PC-3 (cell line): ENCODE measurements at regions not wholly inside any gene's neighbourhood (a gene's known extent, or its start where the extent isn't known, plus 50 kb on each side); places are given as distances from the start of the nearest gene placed in this dataset.
A peak's percentile ranks its signal among the peaks of the same experiment; 100 is the strongest.

ENCODE experiments used
- ATAC-seq: fragments of 200-7000 bp; cut with Tn5 transposase; 2 replicates; pipeline ENCODE4 v1.9.1; 2020; ENCODE audit warnings: mild to moderate bottlenecking, moderate library complexity
- BruUV-seq: library from RNA; stranded (reverse); fragments of 400-500 nt; replicated peaks from 2 replicates; lab custom pipeline; 2021; lab: Mats Ljungman, UMichigan
- CTCF ChIA-PET: fragments of 300-600 bp; sonication (Branson Sonifier 250); formaldehyde crosslinking; loops from one replicate; lab custom pipeline; 2022; ENCODE audit warnings: antibody characterized with exemption; lab: Charles Lee
- POLR2A ChIA-PET: fragments of 300-600 bp; sonication (Branson Sonifier 250); formaldehyde crosslinking; loops from one replicate; lab custom pipeline; 2022; ENCODE audit warnings: antibody characterized with exemption; ENCODE audit not compliant: unreplicated experiment; lab: Charles Lee
- DNase-seq: peaks from one replicate; pipeline ENCODE4 v3.0.0-alpha.2; 2015
- H2AFZ ChIP-seq: fragments of 300-600 bp; sonication (generic); 2 replicates; pipeline ENCODE4 v1.6.0; 2016; ENCODE audit warnings: antibody characterized with exemption, low read length
- H3F3A ChIP-seq: fragments of 300-600 bp; sonication (generic); one replicate; pipeline ENCODE4 v1.6.0; 2017; ENCODE audit warnings: antibody characterized with exemption, low read length, control low read depth, mild to moderate bottlenecking; ENCODE audit not compliant: unreplicated experiment
- H3K27ac ChIP-seq: fragments of 300-600 bp; sonication (generic); 2 replicates; pipeline ENCODE4 v1.5.1; 2016; ENCODE audit warnings: mild to moderate bottlenecking, low read length
- H3K27me3 ChIP-seq: fragments of 300-600 bp; sonication (generic); 2 replicates; pipeline ENCODE4 v1.6.1; 2016; ENCODE audit warnings: low read length, mixed read lengths
- H3K36me3 ChIP-seq: fragments of 300-600 bp; sonication (generic); 2 replicates; pipeline ENCODE4 v1.6.1; 2016; ENCODE audit warnings: low read depth, mixed run types, low read length, mixed read lengths
- H3K4me1 ChIP-seq: fragments of 300-600 bp; sonication (generic); 2 replicates; pipeline ENCODE4 v1.5.1; 2016; ENCODE audit warnings: low read length; ENCODE audit not compliant: insufficient read depth
- H3K4me2 ChIP-seq: fragments of 300-600 bp; sonication (generic); 2 replicates; pipeline ENCODE4 v1.6.0; 2016; ENCODE audit warnings: low read length
- H3K4me3 ChIP-seq: fragments of 300-600 bp; sonication (generic); 2 replicates; pipeline ENCODE4 v1.5.1; 2016; ENCODE audit warnings: mild to moderate bottlenecking, low read length, mixed read lengths
- H3K79me2 ChIP-seq: fragments of 300-600 bp; sonication (generic); 2 replicates; pipeline ENCODE4 v1.6.1; 2017; ENCODE audit warnings: low read length, mixed read lengths
- H3K9ac ChIP-seq: fragments of 300-600 bp; sonication (generic); 2 replicates; pipeline ENCODE4 v1.6.0; 2016; ENCODE audit warnings: mild to moderate bottlenecking, low read length
- H3K9me2 ChIP-seq: fragments of 300-600 bp; sonication (generic); replicated peaks from 2 replicates; pipeline ENCODE4 v1.6.1; 2016; ENCODE audit warnings: mixed run types, low read length, mixed read lengths
- H3K9me3 ChIP-seq: fragments of 300-600 bp; sonication (generic); 2 replicates; pipeline ENCODE4 v1.6.1; 2016; ENCODE audit warnings: low read length, mixed read lengths
- H4K20me1 ChIP-seq: fragments of 300-600 bp; sonication (generic); 2 replicates; pipeline ENCODE4 v1.6.1; 2016; ENCODE audit warnings: low read length, mixed read lengths
- EZH2 ChIP-seq: fragments of 300-600 bp; sonication (generic); IDR thresholded peaks from one replicate; pipeline ENCODE4 v1.6.1; 2017; ENCODE audit warnings: antibody characterized with exemption, mild to moderate bottlenecking, low read length; ENCODE audit not compliant: unreplicated experiment
- EZH2phosphoT487 ChIP-seq: fragments of 300-600 bp; sonication (generic); IDR thresholded peaks from 2 replicates; pipeline ENCODE4 v1.6.1; 2018; ENCODE audit warnings: mild to moderate bottlenecking, antibody characterized with exemption, low read length, borderline replicate concordance
- intact Hi-C: fragments of 100-400 bp; cut with micrococcal nuclease; formaldehyde crosslinking; loops from 2 replicates; pipeline ENCODE4 v1.9.0; 2023
- TF ChIP-seq, protein P1 (sequence below): fragments of 300-600 bp; sonication (generic); conservative IDR thresholded peaks from 2 replicates; pipeline ENCODE4 v1.5.1; 2017; ENCODE audit warnings: antibody characterized with exemption, low read depth, mild to moderate bottlenecking, low read length

- H3F3A ChIP-seq, result no peaks in the 10 kb centered on the region
- H3K9me3 ChIP-seq, result no peaks in the 10 kb centered on the region
- no peak overlapping the region for H3K4me3 ChIP-seq
- no peak overlapping the region for H2AFZ ChIP-seq
- H3K27me3 ChIP-seq, result no peaks in the 10 kb centered on the region
- no peaks in the 10 kb centered on the region for H3K79me2 ChIP-seq
- H3K27ac ChIP-seq, result no peak overlapping the region
- ChIA-PET CTCF (no interaction called here), POLR2A (no interaction called here)
- ATAC-seq (no peak), DNase-seq (no peak)
- TF ChIP-seq EZH2, result no peak
- TF ChIP-seq EZH2phosphoT487, result no peak
- TF ChIP-seq, protein P1, sequence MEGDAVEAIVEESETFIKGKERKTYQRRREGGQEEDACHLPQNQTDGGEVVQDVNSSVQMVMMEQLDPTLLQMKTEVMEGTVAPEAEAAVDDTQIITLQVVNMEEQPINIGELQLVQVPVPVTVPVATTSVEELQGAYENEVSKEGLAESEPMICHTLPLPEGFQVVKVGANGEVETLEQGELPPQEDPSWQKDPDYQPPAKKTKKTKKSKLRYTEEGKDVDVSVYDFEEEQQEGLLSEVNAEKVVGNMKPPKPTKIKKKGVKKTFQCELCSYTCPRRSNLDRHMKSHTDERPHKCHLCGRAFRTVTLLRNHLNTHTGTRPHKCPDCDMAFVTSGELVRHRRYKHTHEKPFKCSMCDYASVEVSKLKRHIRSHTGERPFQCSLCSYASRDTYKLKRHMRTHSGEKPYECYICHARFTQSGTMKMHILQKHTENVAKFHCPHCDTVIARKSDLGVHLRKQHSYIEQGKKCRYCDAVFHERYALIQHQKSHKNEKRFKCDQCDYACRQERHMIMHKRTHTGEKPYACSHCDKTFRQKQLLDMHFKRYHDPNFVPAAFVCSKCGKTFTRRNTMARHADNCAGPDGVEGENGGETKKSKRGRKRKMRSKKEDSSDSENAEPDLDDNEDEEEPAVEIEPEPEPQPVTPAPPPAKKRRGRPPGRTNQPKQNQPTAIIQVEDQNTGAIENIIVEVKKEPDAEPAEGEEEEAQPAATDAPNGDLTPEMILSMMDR, result no peak
- BruUV-seq, result no TSS peak
- no peaks in the 10 kb centered on the region for H3K9me2 ChIP-seq
- H4K20me1 ChIP-seq, result no peaks in the 10 kb centered on the region
- H3K4me2 ChIP-seq, result no peak overlapping the region
- H3K9ac ChIP-seq, result no peak overlapping the region
- no peaks in the 10 kb centered on the region for H3K4me1 ChIP-seq
- H3K36me3 ChIP-seq, result no peaks in the 10 kb centered on the region
- intact Hi-C loops, result no loop called here
Measured at GRCh38 chr1:190906206-190906725, 428.6 kb upstream of the BRINP3 start.

DNA sequence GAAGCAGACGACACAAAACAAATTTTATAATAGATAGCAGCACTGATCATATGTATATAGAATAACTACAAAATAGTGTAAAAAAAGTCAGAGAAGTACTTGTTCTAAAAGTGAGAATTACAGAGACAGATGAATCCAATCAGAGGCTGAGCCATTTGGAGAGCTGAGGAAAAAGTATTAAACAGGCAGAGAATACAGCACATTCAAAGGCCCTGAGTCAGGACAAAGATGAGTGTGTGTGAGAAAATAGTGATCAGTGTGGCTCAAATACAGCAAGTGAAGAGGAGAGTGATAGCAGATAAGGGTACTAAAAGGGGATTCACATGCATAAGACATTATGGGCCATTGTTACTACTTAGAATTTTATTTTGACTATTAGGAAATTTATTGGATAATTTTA lies 430.6 kb upstream of the BRINP3 start:
- no peak overlapping the region for H3K4me3 ChIP-seq
- CTCF ChIA-PET, result no interaction called here

GRCh38 chr1:190908691-190909090 lies 431.0 kb upstream of the BRINP3 start:
- no peaks in the 10 kb centered on the region for H3K9me3 ChIP-seq
- no peaks in the 10 kb centered on the region for H3K36me3 ChIP-seq
- H3K4me1 ChIP-seq, result no peaks in the 10 kb centered on the region
- H4K20me1 ChIP-seq, result no peaks in the 10 kb centered on the region
- POLR2A ChIA-PET, result no interaction called here
- H2AFZ ChIP-seq, result no peak overlapping the region
- CTCF ChIA-PET, result no interaction called here
- H3K27me3 ChIP-seq, result no peaks in the 10 kb centered on the region
- no TSS peak for BruUV-seq
- H3K27ac ChIP-seq, result no peak overlapping the region
- no peak overlapping the region for H3K9ac ChIP-seq
- no peak overlapping the region for H3K4me2 ChIP-seq
- H3K4me3 ChIP-seq, result no peak overlapping the region
- ATAC-seq, result no peak
- TF ChIP-seq, protein P1, result no peak
- TF ChIP-seq EZH2phosphoT487, result no peak
- no peak for TF ChIP-seq EZH2
- peak; percentile 31 for DNase-seq
- H3F3A ChIP-seq, result no peaks in the 10 kb centered on the region
- intact Hi-C loops, result no loop called here
- H3K79me2 ChIP-seq, result no peaks in the 10 kb centered on the region
- H3K9me2 ChIP-seq, result no peaks in the 10 kb centered on the region

More for the DNA sequence above, 430.6 kb upstream of the BRINP3 start:
- Histone ChIP-seq H3K27ac (no peak overlapping the region), H3K79me2 (no peaks in the 10 kb centered on the region), H2AFZ (no peak overlapping the region), H3K9me3 (no peaks in the 10 kb centered on the region), H3K9ac (no peak overlapping the region), H3K4me2 (no peak overlapping the region), H3K27me3 (no peaks in the 10 kb centered on the region), H3K4me1 (no peaks in the 10 kb centered on the region), H3F3A (no peaks in the 10 kb centered on the region), H4K20me1 (no peaks in the 10 kb centered on the region), H3K36me3 (no peaks in the 10 kb centered on the region), H3K9me2 (no peaks in the 10 kb centered on the region)
- no peak for DNase-seq
- BruUV-seq, result no TSS peak
- no peak for ATAC-seq
- TF ChIP-seq EZH2 (no peak), EZH2phosphoT487 (no peak)
- TF ChIP-seq, protein P1, result no peak
- POLR2A ChIA-PET, result no interaction called here
- intact Hi-C loops, result no loop called here
